ENCODE measurements at regions not wholly inside any gene's neighbourhood (a gene's known extent, or its start where the extent isn't known, plus 50 kb on each side); places are given as distances from the start of the nearest gene placed in this dataset.

GRCh38 chr6:114520976-114521375 lies 178.2 kb upstream of the HS3ST5 start (continued):
- TF ChIP-seq REST (IDR thresholded peaks at IDR 0.05), result no peak
- TF ChIP-seq MAZ (IDR thresholded peaks at IDR 0.05; ENCODE audit: borderline replicate concordance, low read depth, low read length), result no peak
- no peak for TF ChIP-seq EHF (CRISPR knock-in tag; IDR thresholded peaks at IDR 0.05)
- TF ChIP-seq HES2 (IDR thresholded peaks at IDR 0.05), result no peak
- TF ChIP-seq ATOH8 (CRISPR knock-in tag; IDR thresholded peaks at IDR 0.05; ENCODE audit: low read depth), result no peak
- TF ChIP-seq ZFP36 (IDR thresholded peaks at IDR 0.05; ENCODE audit: borderline replicate concordance, partially characterized antibody), result no peak
- no peak for TF ChIP-seq FOSL2 (IDR thresholded peaks at IDR 0.05)
- TF ChIP-seq FOSL2 (CRISPR knock-in tag; IDR thresholded peaks at IDR 0.05), result no peak
- no peak for TF ChIP-seq FOSB (CRISPR knock-in tag; IDR thresholded peaks at IDR 0.05)

- no peak for FAIRE-seq
- no peak for ATAC-seq
- WGBS (ENCODE audit: missing lambda C conversion rate), result 0% methylated on average over 1 of the region's 1 CpG
Measured at GRCh38 chr6:114514170-114514569, 171.3 kb upstream of the HS3ST5 start.

DNA sequence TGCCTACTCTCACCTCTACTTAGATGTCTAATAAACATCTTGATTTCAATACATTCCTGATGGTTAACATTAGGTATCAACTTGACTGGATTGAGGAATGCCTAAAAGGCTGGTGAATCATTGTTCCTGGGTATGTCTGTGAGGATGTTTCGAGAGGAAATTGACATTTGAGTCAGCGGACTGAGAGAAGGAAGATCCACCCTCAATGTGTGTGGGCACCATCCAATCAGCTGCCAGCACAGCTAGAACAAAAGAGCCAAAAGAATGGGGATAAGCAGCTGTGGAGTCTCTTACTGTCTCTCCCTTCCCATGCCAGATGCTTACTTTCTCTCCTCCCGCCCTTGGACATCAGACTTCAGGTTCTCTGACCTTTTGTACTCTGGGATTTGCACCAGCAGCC lies 128.6 kb upstream of the HS3ST5 start:
- ChIA-PET CTCF (no interaction called here), POLR2A (no interaction called here)
- Histone ChIP-seq H3K4me3 (no peak overlapping the region), H3K27ac (no peak overlapping the region), H3K9me3 (no peaks in the 10 kb centered on the region), H3K4me1 (no peaks in the 10 kb centered on the region), H3K4me2 (no peak overlapping the region)
- ATAC-seq (no peak), FAIRE-seq (no peak), DNase-seq (ENCODE audit: low read depth in 1 of 2, low spot score in 1 of 2) (no peak)
- 14% methylated on average over 3 of the region's 3 CpGs for WGBS (ENCODE audit: missing lambda C conversion rate)
- TF ChIP-seq RARB (CRISPR knock-in tag; IDR thresholded peaks at IDR 0.05) (no peak), KDM5A (IDR thresholded peaks at IDR 0.05) (no peak), FOSL2 (IDR thresholded peaks at IDR 0.05) (no peak), FOSL2 (CRISPR knock-in tag; IDR thresholded peaks at IDR 0.05) (no peak), SREBF2 (IDR thresholded peaks at IDR 0.05) (no peak), EHF (CRISPR knock-in tag; IDR thresholded peaks at IDR 0.05) (no peak), ZSCAN20 (CRISPR knock-in tag; IDR thresholded peaks at IDR 0.05) (no peak), REST (IDR thresholded peaks at IDR 0.05) (no peak), CEBPB (IDR thresholded peaks at IDR 0.05) (no peak), CTCF (IDR thresholded peaks at IDR 0.05) (no peak), RNF2 (IDR thresholded peaks at IDR 0.05; ENCODE audit: borderline replicate concordance, low read depth) (no peak), HEYL (CRISPR knock-in tag; IDR thresholded peaks at IDR 0.05) (no peak), KDM1A (IDR thresholded peaks at IDR 0.05; ENCODE audit: low read depth) (no peak), NR3C1 (IDR thresholded peaks at IDR 0.05) (no peak), MYC (IDR thresholded peaks at IDR 0.05; ENCODE audit: borderline replicate concordance, low read length) (no peak)
- TF ChIP-seq, protein P1, sequence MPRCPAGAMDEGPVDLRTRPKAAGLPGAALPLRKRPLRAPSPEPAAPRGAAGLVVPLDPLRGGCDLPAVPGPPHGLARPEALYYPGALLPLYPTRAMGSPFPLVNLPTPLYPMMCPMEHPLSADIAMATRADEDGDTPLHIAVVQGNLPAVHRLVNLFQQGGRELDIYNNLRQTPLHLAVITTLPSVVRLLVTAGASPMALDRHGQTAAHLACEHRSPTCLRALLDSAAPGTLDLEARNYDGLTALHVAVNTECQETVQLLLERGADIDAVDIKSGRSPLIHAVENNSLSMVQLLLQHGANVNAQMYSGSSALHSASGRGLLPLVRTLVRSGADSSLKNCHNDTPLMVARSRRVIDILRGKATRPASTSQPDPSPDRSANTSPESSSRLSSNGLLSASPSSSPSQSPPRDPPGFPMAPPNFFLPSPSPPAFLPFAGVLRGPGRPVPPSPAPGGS (IDR thresholded peaks at IDR 0.05), result no peak
- TF ChIP-seq, protein P2, sequence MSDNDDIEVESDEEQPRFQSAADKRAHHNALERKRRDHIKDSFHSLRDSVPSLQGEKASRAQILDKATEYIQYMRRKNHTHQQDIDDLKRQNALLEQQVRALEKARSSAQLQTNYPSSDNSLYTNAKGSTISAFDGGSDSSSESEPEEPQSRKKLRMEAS (IDR thresholded peaks at IDR 0.05), result no peak

More at GRCh38 chr6:114514170-114514569, 171.3 kb upstream of the HS3ST5 start:
- ChIA-PET CTCF (no interaction called here), POLR2A (no interaction called here)
- Histone ChIP-seq H3K4me2 (no peak overlapping the region), H3K27ac (no peak overlapping the region), H3K9me3 (no peaks in the 10 kb centered on the region), H3K4me1 (no peaks in the 10 kb centered on the region), H3K4me3 (no peak overlapping the region)
- TF ChIP-seq FOSL2 (IDR thresholded peaks at IDR 0.05), result no peak
- no peak for TF ChIP-seq FOSL2 (CRISPR knock-in tag; IDR thresholded peaks at IDR 0.05)
- no peak for TF ChIP-seq NFE2L2 (conservative IDR thresholded peaks at IDR 0.05; ENCODE audit: low read length)
- no peak for DNase-seq (ENCODE audit: low read depth in 1 of 2, low spot score in 1 of 2)
